SIG-M5 treated with dmso at 0.1 percent for 504 hours (cell line): ENCODE measurements at regions not wholly inside any gene's neighbourhood (a gene's known extent, or its start where the extent isn't known, plus 50 kb on each side); places are given as distances from the start of the nearest gene placed in this dataset.
"Not testable (repeated sequence)": the region's sequence is repeated elsewhere in the genome, so short reads cannot be mapped to it uniquely, and the experiment has no call there.

Experiments used
- DNase-seq: peaks from one replicate; lab custom pipeline; 2025; ENCODE audit not compliant: unreplicated experiment; lab: John Stamatoyannopoulos, UW

DNA sequence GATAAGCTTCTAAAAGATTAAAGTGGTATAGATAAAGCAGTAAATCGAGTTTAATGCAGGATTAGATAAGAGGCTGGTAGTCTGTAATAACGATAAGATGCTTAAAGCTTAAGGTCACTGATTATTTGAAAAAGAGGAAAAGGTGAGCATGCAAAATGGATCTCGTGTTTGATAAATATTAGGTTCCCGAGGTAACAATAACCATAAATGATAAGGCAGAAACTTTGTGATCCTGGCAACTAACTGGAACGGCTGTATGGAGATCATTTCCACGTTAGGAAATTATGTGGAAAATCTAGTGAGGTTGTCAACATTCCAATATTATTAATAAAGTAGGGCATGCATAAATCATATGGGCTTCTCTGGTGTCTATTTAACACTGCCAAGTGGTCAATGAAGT lies 255.5 kb downstream of the EFCAB11 start:
- no peak for DNase-seq

- no peak for DNase-seq
These were observed 257.1 kb downstream of the EFCAB11 start for GRCh38 chr14:89697281-89698060.

- DNase-seq, result no peak
These were observed 258.7 kb downstream of the EFCAB11 start for GRCh38 chr14:89695846-89696245.

DNA sequence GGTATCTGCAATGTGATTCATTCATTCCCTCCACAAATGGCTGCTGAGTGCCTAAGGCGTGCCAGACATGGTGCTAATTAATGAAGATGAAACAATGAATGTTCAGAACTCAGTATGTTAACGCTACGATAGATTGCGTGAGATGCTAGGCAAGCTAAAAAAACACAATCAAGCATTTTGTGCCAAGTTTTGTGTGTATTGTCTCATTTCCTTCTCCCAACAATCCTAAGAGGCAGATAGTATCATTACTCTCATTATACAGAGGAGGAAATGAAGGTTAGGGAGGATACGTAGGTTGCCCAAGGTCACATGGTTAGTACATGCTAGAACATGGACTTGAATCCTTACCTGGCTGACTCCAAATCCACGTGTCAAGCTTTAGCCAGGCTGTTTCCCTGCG lies 264.4 kb downstream of the EFCAB11 start:
- no peak for DNase-seq

DNA sequence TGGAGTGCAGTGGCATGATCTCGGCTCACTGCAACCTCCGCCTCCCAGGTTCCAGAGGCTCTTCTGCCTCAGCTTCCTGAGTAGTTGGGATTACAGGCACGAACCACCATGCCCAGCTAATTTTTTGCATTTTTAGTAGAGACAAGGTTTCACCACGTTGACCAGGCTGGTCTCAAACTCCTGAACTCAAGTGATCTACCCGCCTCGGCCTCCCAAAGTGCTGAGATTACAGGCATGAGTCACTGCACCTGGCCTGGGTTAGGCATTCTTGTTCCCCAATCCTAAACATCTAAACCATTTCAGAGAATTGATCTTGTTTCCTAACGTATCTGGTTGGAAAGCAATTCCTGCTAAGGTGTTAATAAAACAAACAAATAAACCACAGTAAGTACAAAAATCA lies 264.8 kb downstream of the EFCAB11 start:
- DNase-seq, result not testable (repeated sequence)

DNA sequence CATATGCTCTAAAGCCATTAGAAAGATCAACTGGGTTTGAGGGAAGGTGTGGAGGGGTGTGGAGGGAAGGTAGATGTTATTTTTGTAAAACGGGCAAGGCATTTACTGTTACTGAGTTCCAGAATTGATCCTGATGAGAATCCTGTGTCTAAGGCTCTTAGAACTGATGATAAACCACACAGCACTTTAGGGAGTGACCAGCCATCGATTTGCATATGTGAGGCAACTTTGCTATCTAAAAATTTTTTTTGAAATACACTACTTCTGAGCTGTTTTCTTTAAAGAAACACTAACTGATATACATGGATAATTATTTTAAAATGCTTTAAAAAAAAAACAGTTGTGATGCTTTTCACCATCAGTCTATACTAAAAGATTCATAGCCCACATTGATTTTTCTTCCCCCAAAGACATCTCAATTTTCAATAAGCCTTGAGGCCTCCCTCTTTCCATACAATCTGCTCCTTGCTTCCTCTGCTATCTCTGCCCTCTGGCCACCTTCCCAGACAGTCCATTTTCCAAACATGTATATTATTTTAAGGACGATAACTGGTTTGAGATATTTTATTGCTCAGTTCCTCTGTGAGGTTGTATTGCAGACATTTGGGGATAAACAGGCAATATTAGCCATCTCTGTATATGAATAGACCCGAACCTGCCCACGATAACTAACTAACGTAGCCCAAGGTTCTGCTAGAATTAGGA lies 265.9 kb downstream of the EFCAB11 start:
- DNase-seq, result no peak

DNA sequence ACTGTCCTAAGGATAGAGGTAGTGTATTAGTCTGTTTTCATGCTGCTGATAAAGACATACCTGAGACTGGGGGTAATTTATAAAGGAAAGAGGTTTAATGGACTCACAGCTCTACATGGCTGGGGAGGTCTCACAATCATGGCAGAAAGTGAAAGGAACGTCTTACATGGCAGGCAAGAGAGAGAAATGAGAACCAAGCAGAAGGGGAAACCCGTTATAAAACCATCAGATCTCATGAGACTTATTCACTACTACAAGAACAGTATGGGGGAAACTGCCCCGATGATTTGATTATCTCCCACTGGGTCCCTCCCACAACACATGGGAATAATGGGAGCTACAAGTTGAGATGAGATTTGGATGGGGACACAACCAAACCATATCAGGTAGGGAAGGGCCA lies 267.4 kb downstream of the EFCAB11 start:
- DNase-seq, result not testable (repeated sequence)

- DNase-seq, result no peak
These were observed 267.1 kb upstream of the FOXN3 start for GRCh38 chr14:89684139-89684538.

DNA sequence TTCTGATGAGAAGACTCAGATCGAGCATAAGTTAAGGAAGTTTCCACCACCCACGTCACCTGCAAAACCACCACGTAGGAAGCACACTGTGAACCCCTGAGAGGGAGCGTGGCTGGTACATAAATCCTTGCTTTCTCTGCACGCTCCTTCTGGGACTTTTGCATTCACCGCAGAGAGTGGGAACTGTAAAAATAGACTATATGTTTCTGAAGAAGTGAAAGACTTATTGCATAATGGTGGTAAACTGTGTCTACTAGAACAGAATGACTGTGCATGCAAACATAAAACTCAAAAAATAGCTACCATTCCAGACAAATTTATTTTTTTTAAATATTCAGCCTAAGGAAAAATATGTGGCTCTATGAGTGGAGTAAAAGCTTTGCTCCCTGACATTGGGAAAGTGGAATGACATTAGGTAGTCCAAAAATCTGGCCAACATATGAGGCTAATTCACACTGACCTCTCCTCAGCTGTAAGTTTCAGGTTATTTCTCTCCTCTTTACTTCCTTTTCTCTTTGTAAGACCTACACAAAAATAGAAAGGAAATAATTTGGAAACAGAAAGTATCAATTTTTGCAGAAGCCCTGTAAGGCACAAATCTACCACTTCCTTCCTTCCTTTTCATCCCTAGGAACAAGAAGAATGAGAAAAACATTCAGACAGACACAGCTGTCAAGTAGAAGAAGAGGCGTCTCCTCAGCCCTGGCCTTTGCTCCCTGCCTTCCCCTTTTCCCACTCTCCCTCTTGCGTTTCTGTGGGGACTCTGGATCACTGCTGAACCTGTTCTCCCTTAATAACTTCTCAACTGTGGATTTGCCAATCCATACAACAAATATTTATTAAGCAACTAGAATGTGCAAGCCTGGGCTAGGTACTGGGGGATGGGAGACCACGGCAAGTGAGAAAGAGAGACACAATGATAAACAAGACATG lies 264.3 kb upstream of the FOXN3 start:
- peak; percentile 94 for DNase-seq

- no peak for DNase-seq
These were observed 263.1 kb upstream of the FOXN3 start for GRCh38 chr14:89680156-89680555.

- DNase-seq, result no peak
These were observed 261.7 kb upstream of the FOXN3 start for GRCh38 chr14:89678768-89679167.

DNA sequence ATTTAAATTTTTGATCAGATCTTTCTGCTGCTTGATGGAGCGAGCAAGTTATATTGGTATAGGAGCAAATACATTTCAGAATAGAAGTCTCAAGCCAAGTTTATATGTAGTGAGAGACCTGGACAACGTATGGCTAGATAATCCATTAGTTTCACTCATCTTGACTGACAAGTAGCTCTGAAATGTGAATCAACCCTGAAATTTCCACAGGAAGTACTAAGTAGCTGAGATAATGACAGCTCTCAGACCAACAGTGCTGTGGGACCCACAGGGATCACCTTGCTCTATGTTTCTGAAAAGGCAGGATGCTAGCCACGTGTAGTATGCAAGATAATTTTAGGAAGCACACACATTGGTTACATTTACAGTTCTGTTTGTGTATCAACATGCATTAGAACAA lies 258.6 kb upstream of the FOXN3 start:
- DNase-seq, result no peak

DNA sequence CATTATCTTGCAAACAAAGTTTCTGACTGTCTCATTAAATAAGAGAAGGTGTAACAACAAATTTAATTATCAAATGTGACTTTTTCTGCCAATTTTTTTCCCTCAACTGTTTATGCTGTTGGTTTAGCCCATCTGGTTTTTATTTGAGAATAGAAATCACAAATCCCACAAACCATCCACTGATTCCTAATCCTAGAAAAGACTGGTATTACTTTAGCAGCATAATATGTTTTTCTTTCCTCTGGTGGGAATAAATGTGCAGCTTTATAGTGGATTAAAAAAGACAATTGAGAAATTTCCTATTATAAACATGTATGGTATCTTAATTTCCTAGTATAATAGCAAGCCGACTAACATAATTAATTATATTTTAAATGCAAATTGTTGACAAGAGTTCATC lies 257.9 kb upstream of the FOXN3 start:
- no peak for DNase-seq

GRCh38 chr14:89674240-89674639 lies 257.2 kb upstream of the FOXN3 start:
- DNase-seq, result no peak

DNA sequence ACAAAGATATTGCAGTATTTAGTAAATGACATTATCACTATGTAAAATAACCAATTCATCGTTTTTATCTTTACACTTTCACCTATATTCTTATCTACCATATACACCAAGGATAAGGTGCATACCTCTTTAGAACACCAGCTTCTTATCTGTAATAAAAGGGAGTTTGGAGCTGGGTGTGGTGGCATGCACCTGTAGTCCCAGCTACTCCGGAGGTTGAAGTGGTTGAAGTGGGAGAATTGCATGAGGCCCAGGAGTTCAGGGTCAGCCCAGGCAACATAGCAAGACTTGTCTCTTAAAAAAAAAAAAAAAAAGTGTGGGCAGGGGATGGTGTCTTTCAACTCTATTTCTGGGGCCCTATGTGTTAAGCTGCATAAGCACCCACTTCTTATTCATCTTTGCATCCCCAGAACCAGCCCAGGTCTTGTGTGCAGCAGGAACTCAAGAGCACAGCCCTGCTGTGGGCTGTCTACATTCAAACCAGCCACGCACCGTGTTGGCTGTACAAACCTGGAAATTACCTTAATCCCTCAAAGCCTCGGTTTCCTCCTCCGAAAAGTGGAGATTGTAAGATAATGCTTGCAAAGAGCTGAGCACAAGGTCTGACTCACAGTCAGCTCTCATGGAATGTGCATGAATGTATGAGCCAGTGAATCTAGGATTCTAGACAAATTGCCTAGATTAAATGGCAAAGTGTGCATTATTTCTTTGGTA lies 256.6 kb upstream of the FOXN3 start:
- no peak for DNase-seq

GRCh38 chr14:89672636-89673511 lies 255.8 kb upstream of the FOXN3 start:
- DNase-seq, result no peak

DNA sequence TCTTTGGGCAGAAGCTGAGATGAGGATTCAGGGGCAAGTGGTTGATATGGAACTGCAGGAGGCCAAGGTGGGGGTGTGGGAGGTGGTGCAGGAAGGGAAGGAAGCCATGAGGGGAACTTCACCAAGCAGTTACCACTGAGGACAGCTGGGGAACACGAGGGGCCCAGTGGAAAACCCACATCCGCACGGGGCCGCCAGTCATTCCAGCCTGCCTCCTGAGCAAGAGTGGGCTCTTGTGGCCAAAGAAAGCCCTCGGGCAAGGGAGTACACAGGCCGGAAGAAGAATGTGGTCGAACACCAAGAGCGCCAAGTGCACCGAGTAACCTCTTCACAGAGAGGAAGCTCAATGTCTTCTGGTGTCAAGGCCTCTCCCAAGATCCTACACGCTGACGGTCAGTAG lies 252.2 kb upstream of the FOXN3 start:
- peak; percentile 61 for DNase-seq

DNA sequence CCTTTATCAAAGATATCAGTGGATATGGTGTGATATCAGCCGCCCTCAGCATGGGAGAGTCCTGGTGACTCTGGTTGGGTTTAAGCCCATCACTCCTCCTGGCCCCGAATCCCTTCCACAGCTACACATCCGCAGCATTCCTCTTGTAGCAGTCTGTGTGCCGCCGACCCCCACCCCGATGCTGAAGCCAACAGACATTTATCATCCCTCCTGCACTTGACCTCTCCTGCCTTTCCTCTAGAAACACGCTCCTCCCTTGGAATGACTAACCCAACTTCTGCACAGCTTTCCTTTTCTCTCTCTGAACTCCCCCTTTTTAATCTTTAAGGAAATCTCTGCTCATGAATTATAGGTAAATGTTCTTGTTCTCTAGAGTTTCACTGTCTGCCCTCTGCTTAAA lies 250.9 kb upstream of the FOXN3 start:
- no peak for DNase-seq

GRCh38 chr14:89665300-89666081 lies 248.5 kb upstream of the FOXN3 start:
- DNase-seq, result not testable (repeated sequence)
